KOPT-K1 (cell line): ENCODE measurements at regions not wholly inside any gene's neighbourhood (a gene's known extent, or its start where the extent isn't known, plus 50 kb on each side); places are given as distances from the start of the nearest gene placed in this dataset.
A peak's percentile ranks its signal among the peaks of the same experiment; 100 is the strongest.

Experiments used
- H3K27ac ChIP-seq: fragments of 200-600 bp; sonication (generic); 2 replicates; pipeline ENCODE4 v1.5.1; 2016; ENCODE audit warnings: antibody characterized with exemption, mild to moderate bottlenecking, low read depth, low read length; ENCODE audit not compliant: poor library complexity, severe bottlenecking
- H3K36me3 ChIP-seq: fragments of 200-600 bp; sonication (generic); 2 replicates; pipeline ENCODE4 v1.5.1; 2017; ENCODE audit warnings: antibody characterized with exemption, mild to moderate bottlenecking, low read length, moderate library complexity; ENCODE audit not compliant: insufficient read depth
- H3K9me3 ChIP-seq: fragments of 200-600 bp; sonication (generic); 2 replicates; pipeline ENCODE4 v1.5.1; 2017; ENCODE audit warnings: antibody characterized with exemption, low read length, mild to moderate bottlenecking; ENCODE audit not compliant: insufficient read depth, poor library complexity, severe bottlenecking

DNA sequence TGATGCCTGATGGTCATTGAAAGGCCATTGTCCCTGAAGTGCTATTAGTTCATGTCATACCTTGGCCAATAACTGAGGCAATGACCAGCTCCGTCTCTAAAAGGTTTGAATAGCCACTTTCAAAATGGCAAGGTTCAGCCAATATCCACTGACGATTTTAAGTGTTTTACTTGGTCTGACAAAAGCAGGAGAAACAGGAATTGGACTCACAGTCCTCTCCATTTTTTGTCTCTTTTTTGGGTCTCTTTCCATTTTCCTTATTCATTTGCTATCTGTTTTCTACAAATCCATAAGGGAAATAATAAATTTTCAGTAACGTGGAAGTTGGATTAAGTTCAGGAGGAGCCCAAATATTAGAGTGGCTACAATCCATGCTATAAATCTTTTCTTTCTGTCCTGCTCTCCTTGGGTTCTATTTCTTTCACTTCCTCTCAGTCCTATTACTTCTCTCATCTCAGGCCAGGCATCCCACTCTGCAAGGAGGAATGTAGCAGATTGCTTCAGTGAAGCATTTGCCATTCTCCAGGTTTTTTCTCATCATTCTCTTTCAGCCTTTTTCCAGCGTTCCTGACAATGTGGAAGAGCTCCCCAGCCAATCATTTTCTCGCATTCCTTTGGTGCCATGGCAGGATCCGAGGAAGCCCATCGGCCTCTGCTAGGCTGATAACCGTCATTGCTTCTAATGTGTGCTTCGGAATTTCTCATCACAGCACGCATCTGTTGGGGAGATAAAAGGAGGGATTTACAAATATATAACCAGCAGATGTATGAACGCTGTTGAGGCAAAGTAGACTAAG, 414.5 kb downstream of the ADGRL2 start:
- Histone ChIP-seq H3K9me3 (no peaks in the 10 kb centered on the region), H3K27ac (no peak overlapping the region), H3K36me3 (no peaks in the 10 kb centered on the region)

DNA sequence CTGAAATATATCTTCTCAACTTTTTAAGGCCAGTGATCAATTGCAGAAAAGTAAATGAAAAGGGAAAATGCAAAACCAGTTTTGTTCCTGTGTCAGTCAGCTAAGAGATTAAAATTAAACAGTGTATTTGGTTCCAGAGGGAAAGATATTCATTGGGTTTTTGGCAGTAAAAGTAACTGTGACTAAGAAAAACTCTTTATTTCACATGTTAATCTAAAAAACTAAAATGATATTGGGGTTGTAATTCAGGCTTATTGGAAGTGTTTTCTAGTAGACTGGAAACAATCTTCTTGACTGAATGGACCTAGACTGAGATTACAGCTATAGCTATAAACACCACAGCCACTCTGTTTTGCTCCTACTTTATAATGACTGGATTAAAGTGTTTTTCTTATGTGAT, 413.9 kb downstream of the ADGRL2 start:
- H3K27ac ChIP-seq, result no peak overlapping the region
- H3K9me3 ChIP-seq, result no peaks in the 10 kb centered on the region
- H3K36me3 ChIP-seq, result no peaks in the 10 kb centered on the region

DNA sequence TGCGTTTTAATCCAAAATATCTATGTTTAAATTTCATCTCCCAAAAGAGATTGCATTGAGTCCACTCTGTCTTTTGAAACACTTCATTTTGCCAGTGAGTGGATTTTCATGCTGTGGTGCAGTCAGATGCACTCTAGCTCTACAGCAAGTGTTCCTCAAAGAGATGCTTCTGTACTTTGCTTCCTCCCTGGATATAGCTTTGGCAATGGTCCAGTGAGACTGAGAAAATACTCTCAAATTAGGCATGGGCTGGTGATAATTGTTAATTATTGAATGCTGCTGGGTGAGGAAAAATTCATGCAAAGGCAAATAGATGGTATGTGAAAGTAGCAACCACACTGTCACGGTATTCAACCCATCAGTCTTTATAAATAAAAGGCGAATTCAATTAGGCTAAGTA, 396.9 kb downstream of the ADGRL2 start:
- Histone ChIP-seq H3K27ac (no peak overlapping the region), H3K9me3 (no peaks in the 10 kb centered on the region), H3K36me3 (no peaks in the 10 kb centered on the region)

DNA sequence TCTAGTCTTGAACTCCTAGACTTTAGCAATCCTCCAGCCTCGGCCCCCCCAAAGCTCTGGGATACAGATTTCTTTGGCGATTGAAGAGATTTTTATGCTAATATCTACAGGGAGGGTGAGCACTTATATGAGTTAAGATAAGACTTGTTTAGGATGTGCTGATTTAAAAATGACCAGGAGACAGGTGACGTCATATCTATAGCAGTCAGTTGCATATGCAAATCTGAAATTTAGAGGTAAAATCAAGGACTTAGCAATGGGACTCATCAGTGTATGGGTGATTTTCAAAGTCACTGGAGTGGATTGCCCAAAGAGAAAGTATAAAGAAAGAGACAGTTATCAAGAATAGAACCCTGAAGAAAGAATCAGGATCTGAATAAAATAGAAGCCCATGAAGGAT, 394.5 kb downstream of the ADGRL2 start:
- Histone ChIP-seq H3K36me3 (no peaks in the 10 kb centered on the region), H3K27ac (no peak overlapping the region), H3K9me3 (no peaks in the 10 kb centered on the region)

DNA sequence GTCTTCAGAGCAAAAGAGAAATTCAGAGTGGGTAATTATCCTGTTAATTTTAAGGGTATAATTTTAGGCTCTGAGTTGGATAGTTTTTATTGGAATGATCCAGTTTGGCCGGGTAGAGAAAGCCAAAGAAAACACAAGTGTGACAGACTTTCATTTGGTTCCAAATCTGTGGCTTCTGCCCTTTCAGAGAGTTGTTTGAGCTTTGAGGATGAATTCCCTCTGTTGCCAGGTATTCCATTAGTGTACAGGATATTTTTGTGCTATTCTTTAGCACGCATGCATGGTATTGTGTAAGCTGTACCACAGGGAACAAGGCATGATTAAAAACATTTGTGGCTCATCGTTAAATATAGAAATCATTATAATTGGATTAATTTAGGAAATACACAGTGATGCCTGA, 384.4 kb downstream of the ADGRL2 start:
- Histone ChIP-seq H3K27ac (no peak overlapping the region), H3K36me3 (no peaks in the 10 kb centered on the region)

DNA sequence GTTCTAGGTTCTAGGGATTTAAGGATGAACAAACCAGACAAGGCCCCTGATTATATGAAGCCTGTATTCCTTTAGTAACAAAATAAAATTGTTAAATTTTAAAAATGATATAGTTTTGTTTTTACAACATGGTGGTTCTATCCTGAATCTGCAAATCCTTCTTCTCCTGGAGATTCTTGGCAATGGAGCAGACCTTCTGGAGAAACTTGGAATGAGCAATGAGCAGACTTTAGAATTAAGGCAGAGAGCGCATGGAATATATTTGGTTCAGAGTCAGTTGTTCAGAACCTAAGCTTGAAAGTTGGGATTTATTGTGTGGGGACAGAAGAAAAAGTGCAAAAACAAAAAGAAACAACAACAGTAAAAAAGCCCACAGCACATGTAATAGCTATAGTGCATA, 381.1 kb downstream of the ADGRL2 start:
- H3K9me3 ChIP-seq, result no peaks in the 10 kb centered on the region
- no peaks in the 10 kb centered on the region for H3K36me3 ChIP-seq
- H3K27ac ChIP-seq, result no peak overlapping the region

More for the DNA sequence above, 384.4 kb downstream of the ADGRL2 start:
- H3K9me3 ChIP-seq, result no peaks in the 10 kb centered on the region

DNA sequence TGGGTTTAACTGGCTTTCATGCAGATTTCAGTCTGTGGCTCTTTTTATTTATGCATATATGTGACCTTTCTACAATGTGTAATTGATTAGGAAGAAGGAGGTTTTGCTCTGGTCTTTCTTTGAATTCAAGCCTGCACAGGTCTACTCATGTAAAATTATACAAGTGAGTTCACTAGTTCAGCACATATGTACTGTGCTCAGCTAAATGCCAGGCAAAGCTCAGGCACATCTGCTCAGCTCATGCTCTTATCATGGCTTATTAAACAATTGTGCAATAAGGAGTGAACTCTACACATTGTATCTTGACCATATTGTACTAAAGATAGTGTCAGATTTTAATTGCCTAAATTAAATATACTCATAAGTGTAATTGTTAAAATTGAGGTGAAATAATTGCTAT, 378.4 kb downstream of the ADGRL2 start:
- no peaks in the 10 kb centered on the region for H3K36me3 ChIP-seq
- H3K27ac ChIP-seq, result no peak overlapping the region
- no peaks in the 10 kb centered on the region for H3K9me3 ChIP-seq

DNA sequence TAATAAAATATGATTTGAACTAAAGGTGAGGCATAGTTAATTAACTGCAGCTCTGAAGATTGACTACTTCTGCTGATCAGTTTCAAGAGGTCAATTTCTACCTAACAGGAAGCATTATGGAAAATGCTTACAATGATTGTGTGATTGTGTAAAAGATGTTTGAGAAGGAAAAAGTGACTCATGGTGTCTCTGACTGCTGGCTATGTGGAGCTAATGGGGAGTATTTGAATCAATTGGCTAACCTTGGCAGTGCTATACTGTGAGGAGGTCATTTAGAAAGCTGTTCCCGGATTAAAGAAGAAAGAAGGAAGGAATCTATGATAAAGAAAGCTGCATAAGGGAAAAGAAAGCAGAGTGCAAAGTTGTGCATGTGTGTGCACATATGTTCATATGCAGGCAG, 376.5 kb downstream of the ADGRL2 start:
- Histone ChIP-seq H3K27ac (no peak overlapping the region), H3K36me3 (no peaks in the 10 kb centered on the region), H3K9me3 (no peaks in the 10 kb centered on the region)

DNA sequence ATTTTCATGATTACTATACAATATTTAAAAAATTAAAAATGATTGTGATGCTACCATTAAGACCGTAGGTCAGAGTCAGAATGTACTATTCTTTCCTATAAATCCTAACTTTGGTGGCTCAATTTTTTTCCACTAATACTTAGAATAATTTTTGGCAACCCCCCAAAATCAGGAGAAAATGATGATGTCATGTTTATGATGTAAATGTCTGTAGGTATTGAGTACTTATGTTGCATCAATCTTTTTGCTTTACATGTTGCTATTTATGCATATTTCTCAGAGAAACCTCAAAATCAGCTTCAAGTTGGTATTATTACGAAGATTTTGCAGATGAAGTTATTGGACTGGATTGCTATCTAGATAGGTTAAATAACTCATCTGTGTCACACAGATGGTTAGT, 371.2 kb downstream of the ADGRL2 start:
- no peaks in the 10 kb centered on the region for H3K36me3 ChIP-seq
- no peaks in the 10 kb centered on the region for H3K9me3 ChIP-seq
- H3K27ac ChIP-seq, result no peak overlapping the region

DNA sequence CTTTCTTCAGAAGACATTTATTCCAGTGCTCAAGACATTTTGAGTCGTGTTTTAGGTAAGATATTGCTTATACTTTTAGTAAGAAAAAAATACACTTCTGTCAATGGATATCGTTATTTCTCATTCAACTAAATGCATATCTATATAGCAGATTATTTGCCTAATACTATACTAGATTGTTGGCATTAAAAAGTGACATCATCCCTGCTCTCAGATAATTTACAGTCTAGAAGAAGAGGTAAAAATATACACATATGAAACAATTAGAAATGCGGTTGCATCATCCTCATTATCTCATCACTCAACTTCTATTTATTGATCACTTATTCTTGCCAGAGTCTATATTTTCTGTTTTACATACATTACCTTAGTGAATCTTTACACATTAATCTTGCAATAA, 367.7 kb downstream of the ADGRL2 start:
- no peak overlapping the region for H3K27ac ChIP-seq
- no peaks in the 10 kb centered on the region for H3K36me3 ChIP-seq
- no peaks in the 10 kb centered on the region for H3K9me3 ChIP-seq

DNA sequence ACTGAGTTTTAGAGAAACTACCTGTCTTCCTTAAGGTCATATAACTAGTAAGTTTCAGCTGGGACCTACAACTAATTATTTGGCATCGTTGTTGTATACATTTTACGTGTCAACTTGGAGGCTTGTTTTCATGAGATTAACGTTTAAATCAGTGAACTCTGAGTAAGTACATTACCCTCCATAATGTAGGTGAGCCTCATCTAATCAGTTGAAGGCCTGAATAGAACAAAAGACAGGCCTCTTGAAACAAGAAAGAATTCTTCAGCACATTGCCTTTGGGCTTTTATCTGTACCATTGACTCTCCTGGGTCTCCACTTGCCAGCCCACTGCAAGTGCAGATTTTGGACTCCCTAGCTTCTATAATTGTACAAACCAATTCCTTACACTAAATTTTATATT, 364.6 kb downstream of the ADGRL2 start:
- Histone ChIP-seq H3K36me3 (no peaks in the 10 kb centered on the region), H3K27ac (no peak overlapping the region), H3K9me3 (no peaks in the 10 kb centered on the region)

DNA sequence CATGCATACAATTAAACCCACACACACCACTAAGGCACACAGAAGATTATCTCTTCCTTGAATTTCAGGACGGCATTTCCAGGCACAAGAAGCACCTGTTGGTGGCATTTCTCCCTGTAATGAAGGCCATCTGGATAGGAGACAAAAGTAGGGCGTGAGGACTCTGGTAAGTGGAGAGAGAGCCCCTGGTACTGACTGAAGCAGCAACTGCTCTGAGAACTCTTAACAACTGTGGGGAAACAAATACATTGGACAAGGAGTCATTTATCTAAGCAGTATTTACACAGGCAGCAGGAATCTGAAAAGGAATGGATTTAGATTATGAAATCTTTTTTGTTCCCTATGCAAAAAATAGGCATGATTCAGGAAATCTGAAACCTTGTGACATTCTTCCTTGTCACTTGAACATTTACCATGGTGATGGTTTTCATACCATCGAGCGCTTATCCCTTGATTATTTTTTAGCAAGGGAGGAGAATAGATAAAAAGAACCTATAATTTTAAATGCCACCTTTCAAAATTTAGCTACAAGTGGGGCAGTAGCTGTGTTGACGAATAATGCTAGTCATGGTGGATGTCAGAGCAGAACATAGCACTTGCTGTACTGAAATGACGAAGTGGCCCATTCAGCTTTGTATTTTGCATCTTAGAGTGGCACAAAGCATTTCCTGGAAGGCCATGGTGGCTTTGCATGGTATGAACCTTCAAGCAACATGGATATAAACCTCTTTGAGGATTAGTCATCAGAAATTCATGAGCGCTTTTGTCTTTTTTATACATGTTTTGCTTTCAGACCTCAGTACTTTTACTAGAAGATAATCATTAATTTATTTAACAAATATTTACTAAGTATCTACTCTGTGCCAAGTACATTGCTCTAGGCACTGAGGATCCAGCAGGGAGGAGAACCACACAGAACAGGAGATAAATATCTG, 362.0 kb downstream of the ADGRL2 start:
- Histone ChIP-seq H3K9me3 (no peaks in the 10 kb centered on the region), H3K27ac (no peak overlapping the region), H3K36me3 (no peaks in the 10 kb centered on the region)

DNA sequence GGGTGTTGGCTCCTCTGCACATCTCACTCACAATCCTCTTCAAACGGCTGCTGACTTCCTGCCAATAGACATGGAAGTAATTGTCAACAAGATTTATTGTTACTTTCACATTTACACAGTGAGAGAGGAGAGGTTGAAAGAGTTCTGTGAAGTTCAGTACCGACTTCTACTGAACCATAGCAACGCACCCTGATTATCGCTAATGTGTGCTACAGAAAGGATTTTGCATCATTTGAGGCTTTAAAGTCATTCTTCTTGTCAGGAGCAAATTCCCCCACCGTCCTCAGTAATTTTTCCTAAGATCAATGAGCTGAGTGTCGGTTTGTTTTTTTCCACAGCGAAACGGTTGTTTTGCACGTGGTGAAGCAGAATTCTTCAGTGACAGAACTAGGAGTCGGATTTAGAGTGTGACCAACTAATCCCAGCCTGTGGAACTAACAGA, 361.0 kb downstream of the ADGRL2 start:
- Histone ChIP-seq H3K27ac (peak overlapping the region; percentile 38), H3K9me3 (no peaks in the 10 kb centered on the region)

DNA sequence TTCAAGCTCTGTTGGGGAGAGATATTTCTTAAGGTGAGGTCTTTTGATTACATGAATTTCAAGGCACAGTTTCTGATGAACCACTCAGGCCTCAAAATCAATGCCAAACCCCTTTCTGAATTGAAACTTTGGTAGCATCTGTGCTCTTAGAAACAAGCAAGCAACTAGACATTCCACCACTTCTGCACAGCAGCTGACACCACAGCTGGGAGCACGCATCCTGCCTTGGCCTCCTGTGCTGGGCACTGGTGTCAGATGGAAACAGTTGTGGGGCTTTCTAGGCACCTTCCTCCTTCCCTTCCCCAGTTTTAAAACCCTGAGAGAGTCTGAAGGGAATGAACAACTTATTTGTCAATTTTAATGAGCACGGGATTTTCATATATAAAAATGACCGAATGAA, 360.2 kb downstream of the ADGRL2 start:
- Histone ChIP-seq H3K36me3 (no peaks in the 10 kb centered on the region), H3K27ac (no peak overlapping the region), H3K9me3 (no peaks in the 10 kb centered on the region)

More for the DNA sequence above, 361.0 kb downstream of the ADGRL2 start:
- H3K36me3 ChIP-seq, result no peaks in the 10 kb centered on the region

DNA sequence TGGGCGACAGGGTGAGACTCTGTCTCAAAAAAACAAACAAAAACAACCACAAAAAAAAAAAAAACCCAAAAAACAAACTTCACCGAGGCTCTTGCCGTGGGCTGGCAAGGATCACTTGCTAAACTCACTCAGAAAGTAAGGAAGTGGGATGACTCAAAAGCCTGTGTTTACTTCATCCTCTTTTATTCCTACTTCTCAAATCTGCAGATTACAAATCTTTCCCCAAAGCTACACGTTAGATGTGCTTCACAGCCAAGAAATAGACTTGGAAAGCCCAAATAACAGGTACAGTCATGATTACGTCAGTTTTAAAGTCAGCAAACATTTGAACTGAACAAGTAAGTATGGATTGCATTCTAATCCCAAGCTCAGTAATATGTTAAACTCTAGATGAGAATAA, 359.3 kb downstream of the ADGRL2 start:
- Histone ChIP-seq H3K9me3 (no peaks in the 10 kb centered on the region), H3K27ac (no peak overlapping the region), H3K36me3 (no peaks in the 10 kb centered on the region)
